COLO668 (cell line): ENCODE measurements at regions not wholly inside any gene's neighbourhood (a gene's known extent, or its start where the extent isn't known, plus 50 kb on each side); places are given as distances from the start of the nearest gene placed in this dataset.
A peak's percentile ranks its signal among the peaks of the same experiment; 100 is the strongest.

Experiments used
- DNase-seq: peaks from one replicate; lab custom pipeline; 2025; ENCODE audit not compliant: unreplicated experiment; lab: John Stamatoyannopoulos, UW

DNA sequence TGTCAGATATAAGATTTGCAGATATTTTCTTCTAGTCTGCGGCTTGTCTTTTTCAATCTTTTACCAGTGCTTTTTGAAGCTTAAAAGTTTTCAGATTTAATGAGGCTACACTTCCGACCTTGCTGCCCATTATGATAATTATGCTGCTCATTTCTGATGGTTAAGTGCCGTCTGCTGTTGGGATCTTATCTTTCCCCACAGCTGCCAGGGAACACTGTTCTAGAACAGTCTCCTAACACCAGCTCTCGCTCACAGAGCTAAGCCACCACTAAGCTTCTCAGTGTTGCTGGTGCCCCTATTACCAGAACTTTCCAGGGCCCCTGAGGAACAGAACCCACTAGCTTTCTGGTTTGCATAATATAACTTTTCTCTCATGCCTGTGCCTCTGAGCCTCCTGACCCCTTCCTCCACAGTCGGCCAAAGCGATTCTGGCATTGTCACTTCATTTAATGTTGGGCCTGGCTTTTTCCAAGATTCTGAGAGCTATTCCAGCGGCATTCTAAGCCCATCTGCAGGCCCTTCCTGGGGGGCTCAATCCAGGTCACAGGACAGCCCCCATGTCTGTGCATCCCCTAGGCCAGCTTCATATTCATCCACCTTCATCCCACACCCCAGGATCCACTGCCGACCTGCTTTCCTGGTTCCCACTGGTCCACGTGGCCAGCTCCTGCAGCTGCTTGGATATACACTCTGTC is 237.0 kb downstream of the PTPRU start:
- DNase-seq = no peak

DNA sequence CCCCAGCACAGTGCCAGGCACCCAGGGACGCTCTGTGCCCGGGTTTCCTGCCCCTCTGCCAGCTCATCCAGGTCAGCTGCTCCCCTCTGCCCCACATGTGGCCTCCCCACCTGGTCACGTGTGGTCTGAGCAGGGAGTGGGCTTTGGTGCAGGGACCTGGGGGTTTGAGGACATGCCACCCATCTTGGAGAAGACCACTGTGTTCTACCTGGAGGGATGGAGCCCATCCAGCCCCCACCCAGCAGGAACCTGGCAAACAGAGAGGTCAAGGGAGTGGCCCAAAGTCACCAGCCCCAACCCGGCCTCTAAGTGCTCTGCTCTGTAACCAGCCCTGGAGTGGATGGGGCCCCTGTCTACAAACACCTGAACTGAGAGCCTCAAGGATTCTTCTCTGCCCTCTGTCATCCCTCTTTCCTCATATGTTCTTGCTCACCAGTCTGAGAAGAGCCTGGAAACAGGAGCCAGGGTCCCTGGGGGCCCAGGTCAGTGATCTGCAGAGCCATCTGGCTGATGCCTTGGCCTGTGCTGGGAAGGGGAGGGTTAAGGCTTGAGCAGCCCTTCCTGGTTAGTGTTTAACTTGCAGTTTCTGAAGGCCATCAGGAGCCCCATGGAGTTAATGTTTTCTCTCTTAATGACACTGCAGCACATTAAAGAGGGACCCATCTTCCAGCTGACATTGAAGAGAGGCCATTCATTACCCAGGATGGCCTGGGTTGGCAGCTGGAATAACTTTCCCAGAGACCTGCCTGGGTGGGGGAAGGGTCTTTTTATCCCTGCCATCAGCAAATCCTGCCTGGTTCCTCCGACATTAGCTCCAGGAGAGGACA is 235.4 kb downstream of the PTPRU start:
- DNase-seq = peak; percentile 87

DNA sequence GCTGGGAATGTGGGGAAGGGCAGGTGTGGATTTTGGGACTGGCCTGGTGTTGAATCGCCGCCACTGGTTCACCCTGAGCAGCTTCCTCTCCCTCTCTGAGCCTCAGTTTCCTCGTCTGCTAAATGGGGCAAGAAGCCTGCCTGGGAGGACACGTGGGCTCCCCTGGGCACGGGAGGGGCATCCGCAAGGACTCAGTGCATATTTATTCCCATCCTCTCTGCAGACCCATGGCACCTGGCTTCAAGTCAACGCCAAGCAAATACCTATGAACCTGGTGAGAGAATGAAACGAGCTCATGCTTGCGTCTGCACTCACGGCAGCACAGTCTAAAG is 234.4 kb downstream of the PTPRU start:
- no peak for DNase-seq

DNA sequence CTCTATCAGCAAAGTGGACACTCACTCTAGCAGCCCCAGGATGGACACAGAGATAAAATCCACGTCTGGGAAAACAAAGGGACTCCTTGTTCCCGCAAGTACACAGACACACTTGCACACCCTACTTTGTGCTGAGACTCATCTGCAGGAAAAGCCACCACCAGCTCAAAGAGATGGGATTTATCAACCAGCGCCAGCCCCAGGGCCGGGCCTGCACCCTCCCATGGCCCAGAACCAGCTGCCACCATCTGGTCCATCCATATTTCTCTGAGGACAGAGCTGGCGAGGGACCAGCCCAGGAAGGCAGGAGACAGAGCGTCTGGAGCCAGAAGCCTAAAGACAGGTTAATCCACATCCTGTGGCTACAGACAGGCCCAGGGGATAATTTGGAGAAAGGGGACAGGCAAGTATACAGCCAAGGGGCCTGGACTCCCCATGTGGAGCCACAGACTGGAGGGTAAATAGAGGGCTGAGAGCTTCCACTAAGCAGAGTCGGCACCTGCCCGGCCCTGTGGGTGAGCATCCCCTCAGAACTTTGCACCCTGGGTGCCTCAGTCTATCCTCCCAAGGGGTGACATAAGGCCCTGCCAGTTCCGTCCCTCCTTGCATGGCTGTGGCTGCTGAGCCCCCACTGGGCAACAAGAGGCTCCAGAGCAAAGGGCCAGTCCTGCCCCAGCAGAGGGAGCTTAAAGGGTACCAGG is 233.9 kb downstream of the PTPRU start:
- no peak for DNase-seq

DNA sequence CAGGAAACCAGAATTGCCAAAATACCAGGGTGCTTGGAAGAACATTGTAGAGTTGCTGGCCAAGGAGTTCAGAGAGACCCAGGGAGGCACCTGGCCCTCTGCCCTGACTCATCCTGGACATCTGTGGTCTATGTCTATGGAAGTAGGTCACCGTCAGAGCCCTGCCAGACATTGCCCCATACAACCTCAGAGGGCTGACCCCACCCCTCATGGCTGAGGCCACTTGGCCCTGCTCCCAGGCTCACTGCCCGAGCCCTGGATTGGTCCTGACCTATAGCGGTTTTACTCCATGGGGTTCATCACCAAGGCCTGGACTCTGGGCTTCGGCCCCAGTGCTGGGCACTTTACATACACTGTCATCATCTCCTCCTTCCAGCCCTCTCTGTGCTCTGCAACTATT is 233.1 kb downstream of the PTPRU start:
- no peak for DNase-seq

DNA sequence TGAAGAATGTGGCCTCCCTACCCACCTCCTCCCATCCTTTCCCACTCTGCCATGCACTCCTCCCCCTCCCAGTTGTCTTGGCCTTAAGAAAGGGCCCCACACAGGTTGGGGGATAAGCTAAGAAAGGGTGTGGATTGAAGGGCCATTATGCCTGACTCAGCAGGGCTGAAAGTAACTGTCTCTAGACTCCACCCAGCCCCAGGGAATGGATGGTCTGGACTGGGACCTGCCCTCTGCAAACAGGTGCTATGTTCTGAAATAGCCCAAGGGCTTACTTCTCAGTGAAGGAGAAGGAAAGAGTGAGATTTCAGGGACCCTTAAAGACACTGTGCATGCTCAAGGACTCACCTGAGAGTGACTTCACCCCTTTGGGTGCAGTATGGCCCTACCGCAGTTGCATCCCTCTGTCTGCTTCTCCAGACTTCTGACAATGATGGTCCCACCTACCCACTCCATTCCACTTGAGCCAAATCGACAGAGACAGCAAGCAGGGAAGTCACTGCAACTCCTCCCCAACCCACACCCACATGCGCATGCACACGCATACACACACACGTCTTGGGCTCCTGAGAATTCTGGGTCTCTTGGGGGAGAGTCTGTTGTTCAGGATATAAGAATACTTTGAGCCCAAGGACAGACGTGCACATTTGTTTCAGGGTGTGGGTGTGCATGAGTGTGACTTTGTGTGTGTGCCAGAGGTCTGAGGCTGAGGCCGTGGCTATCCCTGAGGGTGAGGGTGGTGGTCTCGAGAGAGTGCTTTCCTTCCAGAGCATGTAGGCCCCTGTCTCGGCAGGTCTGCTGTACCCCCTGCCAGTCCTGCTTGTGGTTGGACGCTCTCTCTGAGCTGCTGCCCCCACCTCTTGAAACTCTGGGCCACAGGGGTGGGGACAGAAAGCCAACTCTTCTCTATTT is 231.9 kb downstream of the PTPRU start:
- no peak for DNase-seq

DNA sequence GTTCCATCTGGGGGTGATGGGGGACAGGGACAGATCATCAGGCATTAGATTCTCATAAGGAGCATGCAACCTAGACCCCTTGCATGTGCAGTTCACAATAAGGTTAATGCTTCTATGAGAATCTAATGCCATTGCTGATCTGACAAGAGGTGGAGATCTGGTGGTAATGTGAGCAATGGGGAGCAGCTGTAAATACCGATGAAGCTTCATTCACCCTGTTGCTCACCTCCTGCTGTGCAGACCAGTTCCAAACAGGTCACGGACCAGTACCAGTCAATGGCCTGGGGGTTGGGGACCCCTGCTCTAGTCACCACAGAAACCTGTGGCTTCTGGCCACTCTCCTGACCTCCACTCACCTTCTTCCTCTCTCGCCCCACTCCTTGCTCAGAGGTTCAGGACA is 229.9 kb downstream of the PTPRU start:
- no peak for DNase-seq

DNA sequence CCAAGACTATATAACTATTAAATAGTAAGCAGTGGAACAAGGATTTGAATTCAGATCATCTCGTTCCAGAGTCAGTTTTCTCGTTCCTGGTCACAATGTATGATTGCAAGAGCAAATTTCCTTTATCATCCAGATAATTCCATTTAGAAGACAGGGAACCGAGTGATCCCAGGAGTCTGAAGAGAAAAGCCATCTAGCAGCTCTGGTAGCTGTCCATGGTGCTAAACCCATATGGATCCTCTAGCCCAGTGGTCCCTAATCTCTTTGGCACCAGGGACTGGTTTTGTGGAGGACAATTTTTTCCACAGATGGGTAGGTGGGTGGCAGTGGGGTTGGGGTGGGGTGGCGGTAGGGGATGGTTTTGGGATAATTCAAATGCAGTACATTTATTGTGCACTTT is 229.4 kb downstream of the PTPRU start:
- no peak for DNase-seq

DNA sequence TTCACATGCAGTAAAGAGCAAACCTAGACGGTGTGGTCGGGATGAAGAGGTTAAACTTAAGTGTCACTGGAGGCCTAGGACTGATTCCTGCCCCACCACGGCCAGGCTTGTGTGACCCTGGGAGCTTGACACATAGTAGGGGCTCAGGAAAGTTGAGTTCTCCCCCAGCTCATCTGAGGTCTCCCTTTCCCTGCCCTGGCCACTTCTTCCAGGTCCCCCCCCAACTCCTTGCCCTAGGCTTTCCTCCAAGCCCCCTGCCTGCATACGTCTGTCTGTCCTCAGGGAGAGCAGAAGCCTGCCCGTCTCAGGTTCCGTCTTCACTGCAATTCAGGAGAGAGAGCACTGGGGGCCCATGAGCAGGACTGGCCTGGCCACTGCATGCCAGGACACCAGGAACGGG is 225.8 kb downstream of the PTPRU start:
- DNase-seq = no peak

DNA sequence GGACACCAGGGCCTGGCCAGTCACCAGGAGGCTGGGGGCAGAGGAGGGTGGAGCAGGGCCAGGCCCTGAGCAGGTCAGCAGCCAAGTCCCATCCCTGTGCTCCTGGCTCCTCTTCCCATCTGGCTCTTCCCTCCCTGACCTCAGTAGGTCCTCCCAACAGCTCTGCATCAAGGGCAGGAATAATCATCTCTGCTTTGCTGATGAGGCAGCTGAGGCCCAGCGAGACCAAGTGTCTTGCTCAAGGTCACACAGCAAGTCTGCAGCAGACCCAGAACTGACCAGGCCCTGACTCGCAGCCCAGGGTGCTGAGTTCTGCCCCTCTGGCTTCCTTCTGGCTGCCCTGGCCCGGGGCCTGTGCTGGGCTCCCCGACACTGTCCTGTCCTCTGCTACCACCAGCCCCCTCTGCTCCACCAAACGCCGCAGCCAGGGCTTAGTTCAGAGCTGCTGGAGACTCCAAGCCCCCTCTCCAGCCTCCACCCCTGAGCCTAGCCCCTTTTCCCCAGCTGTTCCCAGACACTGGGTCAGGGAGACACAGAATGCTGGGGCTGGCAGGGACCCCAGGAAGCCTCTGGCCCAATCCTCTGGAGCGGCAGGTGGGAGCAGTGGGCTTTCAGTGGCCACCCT is 224.9 kb downstream of the PTPRU start:
- DNase-seq = no peak

DNA sequence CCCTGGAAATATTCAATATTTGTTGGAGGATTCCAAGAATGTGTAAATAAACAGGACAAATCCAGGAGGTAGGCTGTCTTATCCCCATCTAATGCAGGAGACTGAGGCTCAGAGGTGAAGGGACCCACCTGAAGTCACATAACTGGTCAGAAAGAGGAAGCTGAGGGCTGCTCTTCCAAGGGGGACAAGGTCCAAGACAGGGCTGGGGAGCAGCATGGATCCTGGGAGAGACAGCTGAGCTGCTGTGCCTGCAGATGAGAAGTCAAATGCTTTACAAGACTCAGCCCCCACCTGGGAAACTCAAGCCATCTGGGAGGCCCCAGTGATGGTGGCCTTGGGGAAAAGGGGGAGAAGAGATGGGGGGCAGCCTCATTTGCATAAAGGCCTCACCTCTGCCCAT is 224.4 kb downstream of the PTPRU start:
- no peak for DNase-seq

DNA sequence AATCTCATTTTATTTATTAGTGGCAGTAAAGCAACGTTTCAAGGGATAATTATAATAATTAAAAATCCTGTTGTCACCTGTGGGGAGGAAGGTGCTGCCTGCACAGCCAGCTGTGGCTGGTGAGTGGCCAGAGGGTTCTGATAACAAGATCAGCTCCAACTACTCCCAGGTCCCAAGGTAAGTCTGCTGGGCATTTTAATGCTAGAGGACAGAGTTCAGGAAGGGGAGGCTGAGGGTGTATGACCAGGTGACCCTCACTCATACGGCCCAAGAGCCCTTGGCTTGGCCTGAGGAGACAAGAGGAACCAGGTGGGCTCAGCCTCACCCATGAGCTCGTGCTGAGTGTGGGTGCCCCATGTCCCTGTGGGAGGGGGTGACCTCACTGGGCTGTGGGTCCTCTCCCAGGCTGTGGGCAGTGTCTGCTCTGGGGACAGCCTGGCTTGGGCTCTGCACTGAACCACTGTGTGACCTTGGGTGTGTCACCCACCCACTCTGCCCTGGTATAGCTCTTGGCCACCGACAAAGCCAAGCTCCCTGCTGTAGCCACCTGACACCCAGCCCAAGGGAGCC is 223.8 kb downstream of the PTPRU start:
- DNase-seq = no peak

DNA sequence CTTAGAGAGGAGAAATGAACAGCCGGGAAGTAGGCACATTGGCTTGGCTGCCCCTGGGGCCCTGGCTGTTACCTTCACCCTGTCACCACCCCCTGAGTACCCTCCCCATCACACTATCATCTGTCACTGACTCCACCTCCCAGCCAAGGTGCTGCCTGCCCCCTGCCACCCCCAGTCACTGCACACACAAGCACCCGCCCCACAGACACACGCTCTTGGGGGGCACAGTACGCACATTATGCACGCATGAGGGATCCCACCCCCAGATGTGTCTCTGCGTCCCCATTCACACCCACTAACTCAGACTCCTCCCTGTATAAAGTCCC is 223.3 kb downstream of the PTPRU start:
- DNase-seq = no peak

DNA sequence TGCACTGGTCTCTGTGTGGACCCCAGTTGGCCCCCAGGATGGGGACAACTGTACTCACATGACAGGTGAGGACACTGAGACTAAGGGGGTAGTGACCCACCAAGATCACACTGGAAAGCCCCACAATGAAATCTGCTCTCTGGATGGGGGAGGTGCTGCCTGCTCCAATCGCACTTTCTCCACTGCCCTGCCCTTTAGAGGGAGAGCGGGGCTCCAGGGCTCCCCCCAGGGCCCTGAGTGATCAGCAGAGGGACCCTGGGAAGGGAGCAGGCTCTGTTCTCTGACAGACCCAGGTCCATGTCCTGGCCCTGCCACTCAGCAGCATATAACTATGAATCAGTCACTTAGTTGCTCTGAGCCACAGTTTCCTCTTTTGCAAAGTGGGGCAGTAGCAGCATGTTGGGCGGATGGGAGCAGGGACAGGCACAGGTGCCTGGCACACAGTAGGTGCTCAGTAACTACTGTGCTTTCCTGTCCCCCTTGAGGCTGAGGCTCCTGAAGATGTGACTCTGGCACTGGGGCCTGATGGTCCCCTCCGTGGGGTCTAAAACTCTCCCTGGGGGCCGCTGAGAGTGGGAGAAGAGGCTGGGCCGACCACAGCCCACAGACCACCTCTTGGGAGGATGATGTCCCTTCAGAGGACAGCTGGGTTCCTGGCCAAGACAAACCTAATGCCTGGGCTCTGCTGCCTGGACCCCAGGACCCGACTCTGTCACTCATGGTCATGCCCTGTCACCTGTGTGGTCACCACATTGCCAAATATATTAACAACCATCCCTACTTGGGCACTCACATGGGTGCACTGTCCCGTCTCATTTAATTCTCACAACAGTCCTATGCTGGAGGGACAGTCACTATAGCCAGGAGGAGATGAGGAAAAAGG is 222.7 kb downstream of the PTPRU start:
- no peak for DNase-seq

DNA sequence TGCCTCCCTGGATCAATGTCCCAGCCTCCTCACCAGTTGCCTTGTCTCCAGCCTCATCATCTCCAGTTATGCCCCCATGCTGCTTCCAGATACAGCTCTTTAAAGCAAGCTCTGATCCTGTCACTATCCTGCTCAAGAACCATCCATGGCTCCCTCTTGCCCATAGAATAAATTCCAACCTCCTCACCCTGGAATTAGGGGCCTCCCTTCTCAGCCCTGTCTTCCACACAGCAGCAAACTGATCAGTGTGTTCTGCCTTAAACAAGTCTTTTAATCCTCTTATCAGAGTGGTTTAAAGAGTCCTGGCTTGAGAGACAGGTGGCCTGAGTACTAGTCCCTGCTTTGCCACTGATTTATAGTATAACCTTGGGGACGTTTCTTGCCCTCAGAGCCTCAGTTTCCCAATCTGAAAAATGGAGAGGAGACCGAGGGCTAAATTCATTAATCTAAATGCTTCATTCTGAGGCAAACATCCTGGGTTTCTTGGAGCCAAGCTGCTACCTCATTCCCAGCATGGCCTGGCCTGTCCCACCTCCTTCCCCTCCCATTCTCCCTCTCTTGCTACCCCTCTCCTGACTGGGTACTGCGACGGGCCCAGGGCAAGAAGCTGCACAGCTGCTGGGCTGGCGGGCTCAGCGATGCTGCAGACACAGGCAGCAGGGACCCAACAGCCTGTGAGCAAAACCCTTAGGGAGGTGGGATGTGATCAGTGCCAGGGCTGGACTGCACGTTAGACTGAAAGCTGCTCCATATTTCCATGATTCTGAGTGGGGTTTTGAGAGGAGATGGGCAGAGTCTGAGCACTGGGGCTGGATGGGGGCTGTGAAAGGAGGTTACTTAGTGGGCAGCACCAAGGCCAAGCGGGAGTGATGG is 221.4 kb downstream of the PTPRU start:
- DNase-seq = no peak

DNA sequence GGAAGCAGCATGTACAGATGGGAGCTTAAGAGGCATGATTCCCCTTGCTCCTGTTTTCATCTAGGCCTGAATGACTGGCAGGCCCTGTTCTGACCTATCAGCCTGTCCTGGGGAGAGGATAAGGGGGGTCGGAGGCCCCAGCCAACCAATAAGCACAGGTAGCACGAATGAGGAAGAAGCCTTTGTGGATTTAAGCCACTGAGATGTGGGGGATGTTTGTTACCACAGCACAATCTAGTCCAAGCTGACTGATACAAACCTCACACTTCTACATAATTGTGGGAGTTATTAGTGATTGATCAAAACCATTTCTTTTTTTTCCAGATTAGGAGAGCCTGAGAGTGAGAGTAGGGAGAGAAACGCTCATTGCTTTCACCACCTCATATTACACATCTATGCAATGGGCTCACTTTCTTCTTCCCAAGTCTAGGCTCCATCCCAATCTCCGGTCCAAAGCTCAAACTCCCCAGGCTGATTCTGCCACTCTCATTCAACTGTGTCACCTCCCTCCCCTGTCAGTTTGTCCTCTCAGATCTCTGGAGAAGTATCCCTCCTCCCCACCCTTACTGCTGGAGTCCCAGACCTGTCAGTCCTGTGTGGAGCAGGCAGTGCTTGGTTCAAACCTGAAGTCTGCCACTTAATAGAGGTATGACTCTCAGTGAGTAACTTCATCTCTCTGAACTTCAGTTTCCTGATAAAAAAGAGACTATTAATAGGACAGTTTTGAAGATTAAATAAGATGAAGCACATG is 220.5 kb downstream of the PTPRU start:
- DNase-seq = no peak

DNA sequence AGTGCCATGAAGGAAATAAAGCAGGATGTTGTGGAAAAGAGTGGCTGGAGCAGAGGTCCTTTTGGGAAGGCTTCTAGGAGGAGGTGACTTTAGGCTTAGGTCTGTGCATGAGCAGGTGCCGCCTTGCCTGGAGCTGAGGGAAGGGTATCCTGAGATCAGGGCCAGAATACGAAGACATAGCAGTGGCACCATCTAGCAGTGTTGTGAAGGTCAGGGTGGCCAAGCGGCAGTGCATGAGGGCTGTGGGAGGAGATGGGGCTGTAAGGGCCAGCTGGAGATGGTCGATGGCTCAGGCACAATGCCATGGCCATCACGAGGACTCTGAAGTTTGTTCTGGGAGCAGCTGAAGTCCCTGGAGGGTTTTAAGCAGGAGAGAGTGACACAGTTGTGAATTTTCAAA is 219.5 kb downstream of the PTPRU start:
- DNase-seq = no peak
